ENCODE measurements at regions not wholly inside any gene's neighbourhood (a gene's known extent, or its start where the extent isn't known, plus 50 kb on each side); places are given as distances from the start of the nearest gene placed in this dataset.

DNA sequence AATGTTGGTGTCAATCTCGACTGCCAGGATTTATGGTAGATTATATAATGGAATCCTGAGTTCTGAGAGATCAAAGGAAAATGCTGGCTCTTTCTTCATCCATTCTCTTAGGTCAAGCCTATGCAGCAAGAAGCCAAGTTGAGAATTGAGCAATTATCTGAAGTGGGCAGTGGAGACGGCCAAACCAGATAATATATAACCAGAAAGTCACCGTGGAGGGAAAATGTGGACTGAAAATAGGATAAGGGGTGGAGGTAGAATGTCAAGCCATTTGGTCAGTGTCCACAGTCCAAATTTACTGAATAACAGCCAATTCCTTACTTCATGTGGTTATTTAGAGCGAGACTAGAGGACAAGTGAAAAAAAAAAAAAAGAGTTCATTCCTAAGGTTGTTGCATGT lies 107.8 kb upstream of the ESR1 start:
- TF ChIP-seq, protein P1, sequence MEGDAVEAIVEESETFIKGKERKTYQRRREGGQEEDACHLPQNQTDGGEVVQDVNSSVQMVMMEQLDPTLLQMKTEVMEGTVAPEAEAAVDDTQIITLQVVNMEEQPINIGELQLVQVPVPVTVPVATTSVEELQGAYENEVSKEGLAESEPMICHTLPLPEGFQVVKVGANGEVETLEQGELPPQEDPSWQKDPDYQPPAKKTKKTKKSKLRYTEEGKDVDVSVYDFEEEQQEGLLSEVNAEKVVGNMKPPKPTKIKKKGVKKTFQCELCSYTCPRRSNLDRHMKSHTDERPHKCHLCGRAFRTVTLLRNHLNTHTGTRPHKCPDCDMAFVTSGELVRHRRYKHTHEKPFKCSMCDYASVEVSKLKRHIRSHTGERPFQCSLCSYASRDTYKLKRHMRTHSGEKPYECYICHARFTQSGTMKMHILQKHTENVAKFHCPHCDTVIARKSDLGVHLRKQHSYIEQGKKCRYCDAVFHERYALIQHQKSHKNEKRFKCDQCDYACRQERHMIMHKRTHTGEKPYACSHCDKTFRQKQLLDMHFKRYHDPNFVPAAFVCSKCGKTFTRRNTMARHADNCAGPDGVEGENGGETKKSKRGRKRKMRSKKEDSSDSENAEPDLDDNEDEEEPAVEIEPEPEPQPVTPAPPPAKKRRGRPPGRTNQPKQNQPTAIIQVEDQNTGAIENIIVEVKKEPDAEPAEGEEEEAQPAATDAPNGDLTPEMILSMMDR (IDR thresholded peaks at IDR 0.05 in 2 of 3, conservative IDR thresholded peaks at IDR 0.05 in 1 of 3; ENCODE audit: control insufficient read depth in 2 of 3, extremely low read depth in 1 of 3, insufficient read depth in 1 of 3, low read depth in 3 of 3, low read length in 3 of 3), result no peak
- TF ChIP-seq NR2C2 (IDR thresholded peaks at IDR 0.05; ENCODE audit: borderline replicate concordance, control insufficient read depth, insufficient read length, low read depth) (no peak), BCL11A (IDR thresholded peaks at IDR 0.05; ENCODE audit: low read depth, low read length) (no peak), POLR2A (IDR thresholded peaks at IDR 0.05; ENCODE audit: low read depth, low read length) (no peak), TCF3 (IDR thresholded peaks at IDR 0.05; ENCODE audit: borderline replicate concordance, insufficient read depth, low read depth, low read length) (no peak)
- TF ChIP-seq, protein P2, sequence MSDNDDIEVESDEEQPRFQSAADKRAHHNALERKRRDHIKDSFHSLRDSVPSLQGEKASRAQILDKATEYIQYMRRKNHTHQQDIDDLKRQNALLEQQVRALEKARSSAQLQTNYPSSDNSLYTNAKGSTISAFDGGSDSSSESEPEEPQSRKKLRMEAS (IDR thresholded peaks at IDR 0.05; ENCODE audit: low read depth, low read length), result no peak
- TF ChIP-seq, protein P3, sequence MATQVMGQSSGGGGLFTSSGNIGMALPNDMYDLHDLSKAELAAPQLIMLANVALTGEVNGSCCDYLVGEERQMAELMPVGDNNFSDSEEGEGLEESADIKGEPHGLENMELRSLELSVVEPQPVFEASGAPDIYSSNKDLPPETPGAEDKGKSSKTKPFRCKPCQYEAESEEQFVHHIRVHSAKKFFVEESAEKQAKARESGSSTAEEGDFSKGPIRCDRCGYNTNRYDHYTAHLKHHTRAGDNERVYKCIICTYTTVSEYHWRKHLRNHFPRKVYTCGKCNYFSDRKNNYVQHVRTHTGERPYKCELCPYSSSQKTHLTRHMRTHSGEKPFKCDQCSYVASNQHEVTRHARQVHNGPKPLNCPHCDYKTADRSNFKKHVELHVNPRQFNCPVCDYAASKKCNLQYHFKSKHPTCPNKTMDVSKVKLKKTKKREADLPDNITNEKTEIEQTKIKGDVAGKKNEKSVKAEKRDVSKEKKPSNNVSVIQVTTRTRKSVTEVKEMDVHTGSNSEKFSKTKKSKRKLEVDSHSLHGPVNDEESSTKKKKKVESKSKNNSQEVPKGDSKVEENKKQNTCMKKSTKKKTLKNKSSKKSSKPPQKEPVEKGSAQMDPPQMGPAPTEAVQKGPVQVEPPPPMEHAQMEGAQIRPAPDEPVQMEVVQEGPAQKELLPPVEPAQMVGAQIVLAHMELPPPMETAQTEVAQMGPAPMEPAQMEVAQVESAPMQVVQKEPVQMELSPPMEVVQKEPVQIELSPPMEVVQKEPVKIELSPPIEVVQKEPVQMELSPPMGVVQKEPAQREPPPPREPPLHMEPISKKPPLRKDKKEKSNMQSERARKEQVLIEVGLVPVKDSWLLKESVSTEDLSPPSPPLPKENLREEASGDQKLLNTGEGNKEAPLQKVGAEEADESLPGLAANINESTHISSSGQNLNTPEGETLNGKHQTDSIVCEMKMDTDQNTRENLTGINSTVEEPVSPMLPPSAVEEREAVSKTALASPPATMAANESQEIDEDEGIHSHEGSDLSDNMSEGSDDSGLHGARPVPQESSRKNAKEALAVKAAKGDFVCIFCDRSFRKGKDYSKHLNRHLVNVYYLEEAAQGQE (IDR thresholded peaks at IDR 0.05; ENCODE audit: low read depth, low read length), result no peak

All from GM12878 (cell line).